ENCODE measurements at regions not wholly inside any gene's neighbourhood (a gene's known extent, or its start where the extent isn't known, plus 50 kb on each side); places are given as distances from the start of the nearest gene placed in this dataset.
"Not testable (repeated sequence)": the region's sequence is repeated elsewhere in the genome, so short reads cannot be mapped to it uniquely, and the experiment has no call there.

GRCh38 chr10:30542895-30543288 lies 86.7 kb downstream of the LYZL2 start:
- no peak overlapping the region for H3K4me3 Mint-ChIP-seq

GRCh38 chr10:30542001-30542894 lies 87.3 kb downstream of the LYZL2 start:
- Mint-ChIP-seq H3K9me3 (no peaks in the 10 kb centered on the region), H3K27ac (no peak overlapping the region), H3K4me1 (ENCODE audit: low read depth) (peaks cover 9% of the 10 kb centered on the region), H3K36me3 (ENCODE audit: low read depth) (no peaks in the 10 kb centered on the region), H3K4me3 (no peak overlapping the region), H3K27me3 (ENCODE audit: low read depth) (no peaks in the 10 kb centered on the region)
- CTCF ChIA-PET, result interaction anchor here (0.9 to 2.1 kb wide), 3 partner anchors 40 to 183 kb away, joined by 3 to 6 read pairs (median 3); no protein-coding TSS in a partner anchor
- DNase-seq, result no peak
- intact Hi-C loops (cut with micrococcal nuclease), result no loop called here

More at GRCh38 chr10:30542895-30543288, 86.7 kb downstream of the LYZL2 start:
- Mint-ChIP-seq H3K9me3 (no peaks in the 10 kb centered on the region), H3K36me3 (ENCODE audit: low read depth) (no peaks in the 10 kb centered on the region), H3K27me3 (ENCODE audit: low read depth) (no peaks in the 10 kb centered on the region), H3K27ac (no peak overlapping the region), H3K4me1 (ENCODE audit: low read depth) (peaks cover 9% of the 10 kb centered on the region)
- DNase-seq, result no peak
- intact Hi-C loops (cut with micrococcal nuclease), result no loop called here
- CTCF ChIA-PET, result interaction anchor here (1.0 to 2.1 kb wide), 2 partner anchors 39 to 48 kb away, joined by 3 to 6 read pairs; no protein-coding TSS in a partner anchor

GRCh38 chr10:30540276-30540675 lies 89.3 kb downstream of the LYZL2 start:
- Mint-ChIP-seq H3K4me1 (ENCODE audit: low read depth) (peaks cover 9% of the 10 kb centered on the region), H3K9me3 (no peaks in the 10 kb centered on the region), H3K27me3 (ENCODE audit: low read depth) (no peaks in the 10 kb centered on the region), H3K4me3 (no peak overlapping the region), H3K27ac (no peak overlapping the region), H3K36me3 (ENCODE audit: low read depth) (no peaks in the 10 kb centered on the region)
- DNase-seq, result no peak
- CTCF ChIA-PET, result interaction anchor here (0.9 kb wide), 1 partner anchor 103 kb away, joined by 3 read pairs; no protein-coding TSS in a partner anchor
- intact Hi-C loops (cut with micrococcal nuclease), result no loop called here

GRCh38 chr10:30538086-30538485 lies 91.5 kb downstream of the LYZL2 start:
- DNase-seq, result no peak
- H3K27me3 Mint-ChIP-seq (ENCODE audit: low read depth), result no peaks in the 10 kb centered on the region
- peaks cover 9% of the 10 kb centered on the region for H3K4me1 Mint-ChIP-seq (ENCODE audit: low read depth)
- H3K9me3 Mint-ChIP-seq, result no peaks in the 10 kb centered on the region
- H3K36me3 Mint-ChIP-seq (ENCODE audit: low read depth), result no peaks in the 10 kb centered on the region
- intact Hi-C loops (cut with micrococcal nuclease), result no loop called here
- no peak overlapping the region for H3K4me3 Mint-ChIP-seq
- H3K27ac Mint-ChIP-seq, result no peak overlapping the region
- CTCF ChIA-PET, result interaction anchor here (0.7 to 2.1 kb wide), 5 partner anchors 44 to 649 kb away, joined by 3 to 13 read pairs (median 5); no protein-coding TSS in a partner anchor

GRCh38 chr10:30537586-30537985 lies 92.0 kb downstream of the LYZL2 start:
- H3K27me3 Mint-ChIP-seq (ENCODE audit: low read depth), result no peaks in the 10 kb centered on the region

GRCh38 chr10:30537158-30537557 lies 92.4 kb downstream of the LYZL2 start:
- DNase-seq; H3K36me3 Mint-ChIP-seq (ENCODE audit: low read depth); H3K27me3 Mint-ChIP-seq (ENCODE audit: low read depth); H3K4me3 Mint-ChIP-seq; H3K27ac Mint-ChIP-seq; H3K4me1 Mint-ChIP-seq (ENCODE audit: low read depth); H3K9me3 Mint-ChIP-seq; intact Hi-C loops (cut with micrococcal nuclease): not testable (repeated sequence)
- CTCF ChIA-PET, result interaction anchor here (0.7 to 2.5 kb wide), 10 partner anchors 8 to 178 kb away, joined by 3 to 17 read pairs (median 8); no protein-coding TSS in a partner anchor

More at GRCh38 chr10:30537586-30537985, 92.0 kb downstream of the LYZL2 start:
- peaks cover 5% of the 10 kb centered on the region for H3K4me1 Mint-ChIP-seq (ENCODE audit: low read depth)
- H3K9me3 Mint-ChIP-seq, result no peaks in the 10 kb centered on the region
- no peak overlapping the region for H3K4me3 Mint-ChIP-seq
- intact Hi-C loops (cut with micrococcal nuclease), result no loop called here
- no peak overlapping the region for H3K27ac Mint-ChIP-seq
- CTCF ChIA-PET, result interaction anchor here (0.7 to 2.5 kb wide), 7 partner anchors 9 to 146 kb away, joined by 3 to 17 read pairs (median 10); no protein-coding TSS in a partner anchor
- no peaks in the 10 kb centered on the region for H3K36me3 Mint-ChIP-seq (ENCODE audit: low read depth)
- no peak for DNase-seq

- H3K36me3 Mint-ChIP-seq (ENCODE audit: low read depth), result no peaks in the 10 kb centered on the region
These were observed 93.0 kb downstream of the LYZL2 start for GRCh38 chr10:30536578-30536977.

GRCh38 chr10:30535677-30536076 lies 93.9 kb downstream of the LYZL2 start:
- Mint-ChIP-seq H3K27me3 (ENCODE audit: low read depth) (no peaks in the 10 kb centered on the region), H3K9me3 (no peaks in the 10 kb centered on the region), H3K36me3 (ENCODE audit: low read depth) (no peaks in the 10 kb centered on the region), H3K4me3 (no peak overlapping the region), H3K27ac (no peak overlapping the region), H3K4me1 (ENCODE audit: low read depth) (peaks cover 6% of the 10 kb centered on the region)
- intact Hi-C loops (cut with micrococcal nuclease), result no loop called here
- no peak for DNase-seq
- CTCF ChIA-PET, result interaction anchor here (1.0 to 2.5 kb wide), 9 partner anchors 46 to 176 kb away, joined by 3 to 17 read pairs (median 10); no protein-coding TSS in a partner anchor

More at GRCh38 chr10:30536578-30536977, 93.0 kb downstream of the LYZL2 start:
- DNase-seq, result no peak
- CTCF ChIA-PET, result interaction anchor here (0.6 to 2.5 kb wide), 11 partner anchors 45 to 177 kb away, joined by 3 to 17 read pairs (median 5); no protein-coding TSS in a partner anchor
- intact Hi-C loops (cut with micrococcal nuclease), result no loop called here
- H3K27ac Mint-ChIP-seq, result no peak overlapping the region
- peaks cover 6% of the 10 kb centered on the region for H3K4me1 Mint-ChIP-seq (ENCODE audit: low read depth)
- H3K4me3 Mint-ChIP-seq, result no peak overlapping the region
- H3K27me3 Mint-ChIP-seq (ENCODE audit: low read depth), result no peaks in the 10 kb centered on the region
- H3K9me3 Mint-ChIP-seq, result no peaks in the 10 kb centered on the region

- no peaks in the 10 kb centered on the region for H3K36me3 Mint-ChIP-seq (ENCODE audit: low read depth)
- peak; percentile 87 for DNase-seq
- no peaks in the 10 kb centered on the region for H3K27me3 Mint-ChIP-seq (ENCODE audit: low read depth)
- no peak overlapping the region for H3K4me3 Mint-ChIP-seq
- no peak overlapping the region for H3K27ac Mint-ChIP-seq
- H3K4me1 Mint-ChIP-seq (ENCODE audit: low read depth), result peaks cover 14% of the 10 kb centered on the region
- no peaks in the 10 kb centered on the region for H3K9me3 Mint-ChIP-seq
- intact Hi-C loops (cut with micrococcal nuclease), result loop anchor here (1.0 kb wide), 4 partner anchors 57 to 536 kb away; no protein-coding TSS in a partner anchor
- CTCF ChIA-PET, result interaction anchor here (0.8 to 6.4 kb wide), 10 partner anchors 14 to 185 kb away, joined by 3 to 73 read pairs (median 5); partner anchors contain the start of gene MTPAP
These were observed 94.9 kb downstream of the LYZL2 start for GRCh38 chr10:30534465-30535144.

- H3K27ac Mint-ChIP-seq, result peak overlapping the region; percentile 48
- CTCF ChIA-PET, result interaction anchor here (0.6 to 6.4 kb wide), 11 partner anchors 20 to 141 kb away, joined by 3 to 73 read pairs (median 5); no protein-coding TSS in a partner anchor
- intact Hi-C loops (cut with micrococcal nuclease), result no loop called here
- no peaks in the 10 kb centered on the region for H3K9me3 Mint-ChIP-seq
- H3K4me1 Mint-ChIP-seq (ENCODE audit: low read depth), result peaks cover 38% of the 10 kb centered on the region
- no peak for DNase-seq
- no peaks in the 10 kb centered on the region for H3K36me3 Mint-ChIP-seq (ENCODE audit: low read depth)
- H3K27me3 Mint-ChIP-seq (ENCODE audit: low read depth), result no peaks in the 10 kb centered on the region
- H3K4me3 Mint-ChIP-seq, result no peak overlapping the region
These were observed 97.6 kb downstream of the LYZL2 start for GRCh38 chr10:30531751-30532530.

GRCh38 chr10:30529373-30529998 lies 95.5 kb downstream of the MAP3K8 start:
- H3K4me1 Mint-ChIP-seq (ENCODE audit: low read depth), result peaks cover 52% of the 10 kb centered on the region
- peak overlapping the region; percentile 73 for H3K4me3 Mint-ChIP-seq
- H3K9me3 Mint-ChIP-seq, result no peaks in the 10 kb centered on the region
- CTCF ChIA-PET, result interaction anchor here (0.6 to 6.4 kb wide), 8 partner anchors 8 to 194 kb away, joined by 3 to 73 read pairs (median 3); no protein-coding TSS in a partner anchor
- peak overlapping the region; percentile 85 for H3K27ac Mint-ChIP-seq
- intact Hi-C loops (cut with micrococcal nuclease), result loop anchor here (1.0 to 10.0 kb wide), 6 partner anchors 92 to 815 kb away; partner anchors contain the start of gene MTPAP
- peak; percentile 88 for DNase-seq
- H3K36me3 Mint-ChIP-seq (ENCODE audit: low read depth), result no peaks in the 10 kb centered on the region
- no peaks in the 10 kb centered on the region for H3K27me3 Mint-ChIP-seq (ENCODE audit: low read depth)
